K562 (cell line): ENCODE measurements at regions not wholly inside any gene's neighbourhood (a gene's known extent, or its start where the extent isn't known, plus 50 kb on each side); places are given as distances from the start of the nearest gene placed in this dataset.
"Not testable (repeated sequence)": the region's sequence is repeated elsewhere in the genome, so short reads cannot be mapped to it uniquely, and the experiment has no call there.

Experiments
- ATAC-seq: fragments of 200-7000 bp; cut with Tn5 transposase; 3 replicates; pipeline ENCODE4 v1.9.1; 2020; ENCODE audit warnings: moderate library complexity
- BruUV-seq: library from RNA; stranded (reverse); fragments of 400-500 nt; replicated peaks from 2 replicates; lab custom pipeline; 2021; lab: Mats Ljungman, UMichigan
- CTCF ChIA-PET: fragments of 300-600 bp; formaldehyde crosslinking; extraction: SDS; loops from one replicate; lab custom pipeline; 2021; ENCODE audit warnings: low intra/inter-chr PET ratio; lab: Yijun Ruan, JAX
- POLR2A ChIA-PET: fragments of 300-600, 350-650 bp; sonication (Branson Sonifier 250); formaldehyde crosslinking; extraction: SDS; loops from one replicate; lab custom pipeline; 2021; ENCODE audit warnings: antibody characterized with exemption, inconsistent platforms; lab: Yijun Ruan, JAX
- DNase-seq, 4 experiments: peaks; one replicate each; pipeline versions ENCODE4 v3.0.0 to v3.0.0-alpha.2; 2011 to 2018; ENCODE audit warnings: low spot score in 3 of 4, mixed read lengths in 3 of 4; ENCODE audit errors: extremely low read depth in 1 of 4
- FAIRE-seq: peaks from 2 replicates; lab custom pipeline; 2011; peaks lifted over from hg19 to GRCh38; lab: Jason Lieb, UNC
- H2AFZ ChIP-seq: 2 replicates; pipeline ENCODE4 v1.6.0; 2011; ENCODE audit warnings: low read depth, low read length, control low read depth, inconsistent platforms
- H3K27ac ChIP-seq: fragments of 200-600 bp; 3 replicates; pipeline ENCODE4 v1.8.0; 2011; ENCODE audit warnings: low read depth, mild to moderate bottlenecking, control low read depth, inconsistent platforms, low read length, moderate library complexity, mixed read lengths; ENCODE audit errors: extremely low read depth
- H3K27me3 ChIP-seq, 2 experiments: fragments of 300-600 bp in 1 of 2; 2 replicates in 1 of 2; 3 replicates in 1 of 2; pipeline versions ENCODE4 v1.6.0 to v1.8.0; 2011; ENCODE audit warnings: inconsistent platforms in 2 of 2, low read length in 2 of 2, mild to moderate bottlenecking in 1 of 2, mixed read lengths in 1 of 2, moderate library complexity in 1 of 2; ENCODE audit not compliant: control insufficient read depth in 2 of 2, insufficient read depth in 2 of 2
- H3K36me3 ChIP-seq: fragments of 300-600 bp; 3 replicates; pipeline ENCODE4 v1.8.0; 2011; ENCODE audit warnings: mild to moderate bottlenecking, low read length, inconsistent platforms; ENCODE audit not compliant: control insufficient read depth, insufficient read depth
- H3K4me1 ChIP-seq, 2 experiments: fragments of 200-600 bp in 1 of 2; replicated peaks in 1 of 2; 2 replicates in 1 of 2; 3 replicates in 1 of 2; pipeline versions ENCODE4 v1.5.1 to v1.8.0; 2011; ENCODE audit warnings: inconsistent platforms in 2 of 2, low read length in 2 of 2, mild to moderate bottlenecking in 1 of 2, mixed read lengths in 1 of 2, moderate library complexity in 1 of 2; ENCODE audit not compliant: control insufficient read depth in 2 of 2, insufficient read depth in 2 of 2
- H3K4me2 ChIP-seq: 2 replicates; pipeline ENCODE4 v1.6.1; 2011; ENCODE audit warnings: low read length, control low read depth, inconsistent platforms, mixed read lengths; ENCODE audit not compliant: insufficient read depth
- H3K4me3 ChIP-seq: fragments of 200-600 bp; sonication (generic), shearing (Covaris generic); 2 replicates; pipeline ENCODE4 v1.5.1; 2016; ENCODE audit warnings: control low read depth, inconsistent platforms
- H3K79me2 ChIP-seq: fragments of 200-600 bp; 3 replicates; pipeline ENCODE4 v1.8.0; 2011; ENCODE audit warnings: low read length, inconsistent platforms; ENCODE audit not compliant: control insufficient read depth, insufficient read depth
- H3K9ac ChIP-seq, 2 experiments: 2 replicates each; pipeline versions ENCODE4 v1.6.0 to v1.6.1; 2011; ENCODE audit warnings: low read depth in 2 of 2, low read length in 2 of 2, control low read depth in 1 of 2, inconsistent platforms in 1 of 2, mild to moderate bottlenecking in 1 of 2, mixed read lengths in 1 of 2; ENCODE audit not compliant: insufficient read depth in 1 of 2
- H3K9me1 ChIP-seq: one replicate; pipeline ENCODE4 v1.6.0; 2011; ENCODE audit warnings: inconsistent platforms, mild to moderate bottlenecking, low read length, moderate library complexity; ENCODE audit not compliant: control insufficient read depth, insufficient read depth
- H3K9me3 ChIP-seq: replicated peaks from 2 replicates; pipeline ENCODE4 v1.5.1; 2011; ENCODE audit warnings: low read depth, low read length, inconsistent platforms; ENCODE audit not compliant: control insufficient read depth, insufficient read depth
- H4K20me1 ChIP-seq: replicated peaks from 2 replicates; pipeline ENCODE4 v1.6.1; 2011; ENCODE audit warnings: low read length, inconsistent platforms, mixed read lengths; ENCODE audit not compliant: control insufficient read depth, insufficient read depth
- HBP1 ChIP-seq: fragments of 450-650 bp; formaldehyde crosslinking; IDR thresholded peaks from 2 replicates; pipeline ENCODE4 v1.4.0; 2022; ENCODE audit warnings: missing genetic modification characterization
- XRCC5 ChIP-seq: fragments of 200-400 bp; formaldehyde crosslinking; IDR thresholded peaks from 2 replicates; pipeline ENCODE4 v1.6.1; 2017; ENCODE audit warnings: low read depth, mild to moderate bottlenecking, low read length
- WGBS: fragments of 100-300 bp; shearing (Covaris generic); methylation state at CpG from one replicate; pipeline ENCODE4 v1.1.6; 2016; ENCODE audit warnings: low coverage, mixed read lengths; ENCODE audit not compliant: insufficient coverage; ENCODE audit errors: missing lambda C conversion rate; 5-methylcytosine and 5-hydroxymethylcytosine counted together
- in situ Hi-C: fragments of 300-500 bp; cut with MboI; formaldehyde crosslinking; loops from 4 replicates; pipeline ENCODE4 v1.15.0; 2018; ENCODE audit warnings: inconsistent platforms, mixed read lengths
- intact Hi-C: fragments of 100-400 bp; cut with micrococcal nuclease; formaldehyde crosslinking; loops from 2 replicates; pipeline ENCODE4 v1.14.2; 2022

DNA sequence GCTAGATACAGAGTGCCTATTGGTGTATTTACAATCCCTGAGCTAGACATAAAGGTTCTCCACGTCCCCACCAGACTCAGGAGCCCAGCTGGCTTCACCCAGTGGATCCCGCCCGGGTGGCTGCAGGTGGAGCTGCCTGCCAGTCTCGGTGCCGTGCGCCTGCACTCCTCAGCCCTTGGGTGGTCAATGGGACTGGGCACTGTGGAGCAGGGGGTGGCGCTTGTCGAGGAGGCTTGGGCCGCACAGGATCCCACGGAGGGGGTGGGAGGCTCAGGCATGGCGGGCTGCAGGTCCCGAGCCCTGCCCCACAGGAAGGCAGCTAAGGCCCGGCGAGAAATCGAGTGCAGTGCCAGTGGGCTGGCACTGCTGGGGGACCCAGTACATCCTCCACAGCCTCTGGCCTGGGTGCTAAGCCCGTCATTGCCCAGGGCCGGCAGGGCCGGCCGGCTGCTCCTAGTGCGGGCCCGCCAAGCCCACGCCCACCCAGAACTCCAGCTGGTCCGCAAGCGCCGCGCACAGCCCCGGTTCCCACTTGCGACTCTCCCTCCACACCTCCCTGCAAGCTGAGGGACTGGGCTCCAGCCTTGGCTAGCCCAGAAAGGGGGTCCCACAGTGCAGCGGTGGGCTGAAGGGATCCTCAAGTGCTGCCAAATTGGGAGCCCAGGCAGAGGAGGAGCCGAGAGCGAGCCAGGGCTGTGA is 554.6 kb upstream of the LUZP2 start:
- BruUV-seq, H3K4me3 ChIP-seq, H3K79me2 ChIP-seq, in situ Hi-C loops, H3K4me2 ChIP-seq, CTCF ChIA-PET, DNase-seq, POLR2A ChIA-PET, H3K27me3 ChIP-seq, H3K9ac ChIP-seq, H2AFZ ChIP-seq, H3K27ac ChIP-seq, H4K20me1 ChIP-seq, intact Hi-C loops, H3K9me3 ChIP-seq, FAIRE-seq, H3K9me1 ChIP-seq, H3K36me3 ChIP-seq, ATAC-seq, H3K4me1 ChIP-seq: not testable (repeated sequence)
- WGBS, result 3% methylated on average over 12 of the region's 31 CpGs

- Histone ChIP-seq H3K79me2 (no peaks in the 10 kb centered on the region), H3K4me3 (no peak overlapping the region), H2AFZ (no peak overlapping the region), H3K36me3 (no peaks in the 10 kb centered on the region), H3K4me2 (no peak overlapping the region), H3K9me1 (no peaks in the 10 kb centered on the region), H3K9ac (no peak overlapping the region), H3K27ac (no peak overlapping the region), H3K4me1 (no peaks in the 10 kb centered on the region), H3K27me3 (no peaks in the 10 kb centered on the region), H4K20me1 (no peaks in the 10 kb centered on the region), H3K9me3 (no peaks in the 10 kb centered on the region)
- DNase-seq, result no peak
- in situ Hi-C loops (no loop called here), intact Hi-C loops (no loop called here)
- ATAC-seq, result no peak
- no peak for TF ChIP-seq XRCC5
- TF ChIP-seq HBP1 (CRISPR knock-in tag), result no peak
- no TSS peak for BruUV-seq
- 0% methylated on average over 2 of the region's 2 CpGs for WGBS
- FAIRE-seq, result no peak
- ChIA-PET CTCF (no interaction called here), POLR2A (no interaction called here)
These were observed 551.9 kb upstream of the LUZP2 start for GRCh38 chr11:23944923-23945322.
